NCI-H2171 (cell line): ENCODE measurements at regions not wholly inside any gene's neighbourhood (a gene's known extent, or its start where the extent isn't known, plus 50 kb on each side); places are given as distances from the start of the nearest gene placed in this dataset.
"Not testable (repeated sequence)": the region's sequence is repeated elsewhere in the genome, so short reads cannot be mapped to it uniquely, and the experiment has no call there.

ENCODE experiments used
- DNase-seq: peaks from one replicate; lab custom pipeline; 2025; lab: John Stamatoyannopoulos, UW

DNA sequence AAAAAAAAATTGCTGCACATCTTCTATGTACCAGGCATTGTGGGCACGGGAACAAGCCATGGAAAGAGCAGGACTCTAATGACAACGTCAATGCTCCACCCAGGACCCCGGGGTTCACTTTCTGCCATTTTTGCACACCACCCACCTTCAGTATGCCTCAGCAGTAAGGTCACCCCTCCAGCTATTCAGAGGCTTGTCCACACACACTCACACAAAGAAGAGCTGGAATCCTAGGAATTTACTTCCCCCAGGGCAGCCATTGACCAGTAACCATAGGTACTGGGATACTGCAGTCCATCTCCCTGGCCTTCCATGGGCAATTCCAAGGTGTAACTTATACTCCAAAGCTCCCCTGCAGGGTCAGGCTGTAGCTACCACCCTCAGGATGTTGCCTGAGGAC lies 170.8 kb downstream of the SUCLG1 start:
- no peak for DNase-seq

DNA sequence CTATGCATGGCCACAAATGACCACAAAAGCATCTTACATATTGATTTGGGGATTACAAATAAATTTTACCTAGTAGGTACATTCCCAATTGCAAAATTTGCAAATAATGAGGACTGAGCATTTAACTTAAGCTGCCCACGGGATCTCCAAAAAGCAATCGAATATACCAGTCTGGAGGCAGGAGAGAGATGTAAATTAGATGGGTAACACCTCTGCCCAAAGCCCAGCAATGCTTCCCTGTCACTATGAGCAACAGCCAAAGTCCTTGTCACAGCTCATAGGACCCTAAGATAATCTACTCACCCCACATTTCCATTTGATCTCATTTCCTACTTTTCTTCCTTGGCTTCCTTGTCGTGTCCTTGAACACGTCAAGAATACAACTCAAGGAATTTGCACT lies 172.2 kb downstream of the SUCLG1 start:
- no peak for DNase-seq

DNA sequence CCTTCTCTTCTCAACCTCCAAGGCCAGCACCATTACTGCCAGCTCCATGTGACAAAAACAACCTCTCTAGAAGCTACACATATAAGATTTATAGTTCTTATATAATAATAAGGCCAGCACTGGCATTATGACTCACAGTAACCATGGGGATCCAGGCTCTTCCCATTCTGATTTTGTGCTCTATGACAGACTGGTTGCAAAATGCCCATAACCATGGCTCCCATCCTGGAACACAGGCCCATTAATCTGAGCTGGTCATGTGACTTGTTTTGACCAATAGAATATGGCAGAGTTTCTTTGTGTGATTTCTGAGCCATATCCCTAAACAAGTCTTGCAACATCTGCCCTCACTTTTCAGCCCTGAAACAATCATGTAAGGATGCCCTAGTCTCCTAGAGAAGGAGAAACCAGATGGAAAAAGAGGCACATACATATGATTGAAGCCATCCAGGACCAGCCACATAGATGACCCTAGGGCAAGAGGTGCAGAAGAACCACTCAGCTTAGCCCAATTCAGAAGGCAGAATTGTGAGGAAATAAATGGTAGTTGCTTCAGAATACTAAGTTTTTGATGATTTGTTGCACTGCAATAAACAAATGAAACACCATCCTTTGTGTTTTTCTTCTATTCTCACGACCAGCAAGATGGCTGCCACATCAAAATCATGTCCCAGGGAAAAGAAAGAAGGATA lies 173.9 kb downstream of the SUCLG1 start:
- DNase-seq = no peak

DNA sequence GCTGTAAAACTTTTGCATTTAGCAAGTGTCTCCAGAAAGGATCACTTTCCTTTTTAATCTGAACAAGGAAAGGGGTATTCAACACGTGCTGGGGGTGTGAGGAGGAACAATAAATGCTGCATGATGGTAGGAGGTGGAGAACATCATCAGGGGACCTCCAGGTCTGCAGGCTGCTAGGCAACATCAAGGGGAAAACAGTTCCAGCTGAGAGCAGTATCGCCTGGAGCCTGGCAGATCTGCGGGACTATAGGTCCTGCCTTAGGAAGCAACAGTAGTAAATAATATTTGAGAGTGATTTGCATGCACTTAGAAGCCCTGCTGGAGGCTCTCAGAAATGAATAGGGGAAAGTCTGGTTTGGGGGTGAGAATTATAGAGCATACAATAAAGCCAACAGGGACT lies 175.6 kb downstream of the SUCLG1 start:
- DNase-seq = no peak

DNA sequence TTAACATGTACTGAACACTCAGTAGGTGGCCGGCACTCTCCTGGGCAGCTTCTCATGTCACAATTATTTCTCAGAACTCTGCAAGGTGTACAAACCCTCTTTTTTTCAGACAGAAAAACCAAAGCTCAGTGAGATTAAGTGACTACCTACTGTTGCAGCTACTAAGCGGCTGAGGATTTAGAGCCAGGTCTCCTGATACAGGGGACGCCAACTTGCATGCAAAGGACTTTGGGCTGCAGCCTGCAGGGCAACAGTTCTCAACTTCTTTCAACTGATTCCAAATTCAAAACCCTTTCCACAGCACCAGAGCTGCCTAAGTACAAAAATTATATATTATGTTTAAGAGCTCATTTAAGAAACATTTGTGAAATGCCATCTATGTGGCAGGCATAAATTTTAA lies 177.6 kb downstream of the SUCLG1 start:
- no peak for DNase-seq

DNA sequence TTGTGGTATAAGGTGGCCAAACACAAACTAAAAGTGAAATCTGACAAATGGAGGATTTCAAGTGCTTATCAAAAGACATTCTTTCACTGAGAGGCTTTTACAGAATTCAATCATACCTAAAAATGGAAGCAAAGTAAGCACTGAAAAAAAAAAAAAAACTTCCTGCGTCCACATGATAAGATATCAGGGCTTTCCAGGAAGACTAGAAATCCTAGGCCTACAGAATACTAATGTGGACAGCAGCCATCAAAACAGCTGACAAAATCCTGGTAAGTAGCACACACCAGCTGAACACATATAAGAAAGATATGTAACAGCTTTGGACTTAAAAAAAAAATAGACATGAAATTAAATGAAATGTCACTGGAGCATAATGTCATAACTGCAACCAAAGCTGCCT lies 178.2 kb downstream of the SUCLG1 start:
- DNase-seq = no peak

DNA sequence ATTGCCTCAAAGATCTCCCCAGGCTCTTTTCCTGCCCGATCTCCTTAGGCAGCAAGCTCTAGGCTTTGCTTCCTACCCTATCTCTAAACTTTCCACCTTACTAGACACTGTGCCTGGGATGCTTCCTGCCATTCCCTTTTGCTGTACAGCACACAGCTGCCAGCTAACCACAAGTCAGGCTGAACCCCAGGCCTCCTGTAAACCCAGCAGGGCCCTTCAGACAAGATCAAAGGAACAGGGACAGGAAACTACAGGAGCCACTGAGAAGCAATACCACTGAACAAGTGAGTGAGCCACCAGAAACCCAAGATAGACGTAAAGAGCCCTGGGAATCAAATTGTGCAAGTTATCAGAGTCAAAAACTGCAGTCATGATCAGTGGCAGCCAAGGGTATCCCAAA lies 180.7 kb downstream of the SUCLG1 start:
- no peak for DNase-seq

DNA sequence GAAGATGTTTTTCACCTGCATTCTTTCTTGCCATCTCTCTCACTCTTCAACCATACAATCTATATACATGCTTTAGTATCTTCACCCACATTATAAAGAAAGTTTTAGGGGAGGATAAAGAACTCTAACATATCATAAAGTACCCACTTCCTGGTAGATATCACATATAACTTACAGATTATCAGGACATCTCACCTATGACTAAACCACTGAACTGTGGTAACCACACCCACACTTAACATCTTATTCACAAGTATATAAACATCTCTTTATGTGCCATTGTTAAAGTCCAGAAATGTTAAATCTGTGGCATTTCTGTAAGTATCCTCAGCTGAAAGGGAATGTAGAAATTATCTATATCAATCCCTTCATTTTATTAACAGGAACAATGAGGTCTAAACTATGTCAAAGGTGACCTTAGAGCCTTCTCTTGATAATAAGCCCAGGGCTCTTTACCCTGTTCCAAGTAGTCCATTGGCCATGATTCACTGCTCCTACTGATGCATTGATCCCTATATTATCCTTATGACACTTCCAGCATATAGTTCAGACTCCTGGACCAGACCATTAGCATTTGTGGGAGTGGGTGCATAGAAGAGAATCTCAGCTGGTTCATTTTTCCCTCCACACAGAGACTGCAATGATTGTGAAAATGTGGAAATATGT lies 182.4 kb downstream of the SUCLG1 start:
- DNase-seq = no peak

DNA sequence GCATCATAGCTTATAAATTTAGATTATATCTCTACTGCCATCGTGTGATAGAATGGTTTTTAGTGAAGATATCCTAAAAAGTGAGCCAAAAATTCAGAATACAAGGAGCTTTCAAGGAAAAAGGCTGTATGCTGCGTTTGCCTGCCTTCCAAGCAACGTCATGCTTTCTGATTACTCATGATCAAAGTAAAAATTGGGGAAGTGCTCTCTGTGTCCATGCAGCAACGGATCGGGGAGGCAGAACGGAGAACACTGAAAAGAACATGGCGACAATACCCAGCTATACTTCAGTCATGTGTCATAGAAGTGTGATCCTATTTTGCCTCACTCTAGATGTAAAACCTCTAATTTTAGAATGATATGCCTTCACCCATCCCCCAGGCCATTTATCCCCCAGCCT lies 185.7 kb downstream of the SUCLG1 start:
- DNase-seq = no peak

DNA sequence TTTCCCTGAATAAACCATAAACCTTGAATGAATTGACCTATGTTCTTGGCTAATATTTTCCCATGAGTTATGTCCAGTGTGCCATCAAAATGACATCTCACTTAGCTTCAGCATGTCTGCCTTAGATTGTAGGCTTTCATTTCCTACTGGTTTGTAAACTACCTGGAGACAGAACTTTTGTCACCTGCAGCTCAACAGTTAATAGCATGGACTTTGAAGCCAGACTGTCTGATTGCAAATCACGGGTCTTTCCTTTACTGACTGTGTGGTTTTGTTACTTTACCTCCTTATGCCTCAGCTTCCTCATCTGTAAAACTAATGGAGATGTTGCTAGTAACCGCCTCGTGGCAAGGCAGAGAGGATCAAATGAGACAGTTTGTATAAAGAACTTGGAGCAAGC lies 187.1 kb downstream of the SUCLG1 start:
- no peak for DNase-seq

DNA sequence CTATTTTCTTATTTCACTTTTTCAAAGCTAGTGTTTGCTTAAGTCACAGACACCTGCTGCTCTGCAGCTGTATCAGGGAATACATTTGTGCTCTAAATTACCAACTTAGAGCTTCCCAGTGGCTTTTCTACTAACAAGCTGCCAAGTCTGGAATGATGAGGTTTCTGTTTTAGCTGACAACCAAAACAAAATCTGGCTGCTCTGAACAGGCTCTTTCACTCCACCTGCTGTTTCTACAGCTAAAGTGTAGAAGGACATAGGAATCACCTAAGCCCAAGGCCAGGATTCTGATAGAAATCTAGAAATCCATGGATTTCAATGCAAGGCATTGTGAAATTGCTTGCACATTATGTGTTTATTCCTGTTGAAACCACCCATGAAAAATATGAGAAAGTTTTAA lies 201.2 kb downstream of the SUCLG1 start:
- no peak for DNase-seq

DNA sequence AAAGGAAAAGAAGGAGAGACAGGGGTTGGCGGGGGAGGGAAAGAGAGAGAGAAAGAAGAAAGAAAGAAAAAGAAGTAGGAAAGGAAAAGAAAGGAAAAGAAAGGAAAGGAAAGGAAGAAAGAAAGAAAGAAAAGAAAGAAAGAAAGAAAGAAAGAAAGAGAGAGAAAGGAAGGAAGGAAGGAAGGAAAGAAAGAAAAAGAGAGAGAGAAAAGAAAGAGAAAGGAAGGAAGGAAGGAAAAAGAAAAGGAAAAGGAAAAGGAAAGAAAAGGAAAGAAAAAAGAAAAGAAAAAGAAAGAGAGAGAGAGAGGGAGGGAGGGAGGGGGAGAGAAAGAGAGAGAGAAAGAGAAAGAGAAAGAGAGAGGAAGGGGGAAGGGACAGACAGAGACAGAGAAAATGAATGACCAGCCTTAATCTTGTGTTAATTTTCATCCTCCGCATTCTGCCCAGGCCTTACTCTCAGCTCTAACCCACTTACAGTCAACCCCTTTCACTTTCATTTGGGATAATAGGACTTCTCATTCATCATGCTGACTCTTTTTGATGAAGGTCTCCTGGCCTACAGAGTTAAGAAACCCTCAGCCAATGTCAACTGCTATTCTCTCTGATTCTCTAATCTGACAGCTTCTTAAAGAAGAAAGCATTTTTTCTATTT lies 207.3 kb downstream of the SUCLG1 start:
- no peak for DNase-seq

DNA sequence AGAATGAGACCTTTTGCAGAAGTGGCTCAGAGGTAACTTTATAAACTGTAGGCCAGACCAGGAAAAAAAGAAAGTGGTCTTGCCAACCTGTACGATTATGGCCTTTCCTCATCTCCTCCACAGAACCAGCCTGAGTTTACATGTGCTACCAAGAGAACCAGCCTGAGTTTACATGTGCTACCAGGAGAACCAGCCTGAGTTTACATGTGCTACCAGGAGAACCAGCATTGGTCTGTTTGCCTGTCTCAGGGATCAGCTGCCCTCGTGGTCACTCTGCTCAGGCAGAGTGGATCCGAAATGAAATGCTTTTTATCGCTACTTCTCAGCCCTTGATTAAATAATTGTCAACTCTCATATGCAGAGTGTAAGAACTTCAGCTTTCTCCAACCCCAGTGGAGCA lies 209.9 kb downstream of the SUCLG1 start:
- no peak for DNase-seq

DNA sequence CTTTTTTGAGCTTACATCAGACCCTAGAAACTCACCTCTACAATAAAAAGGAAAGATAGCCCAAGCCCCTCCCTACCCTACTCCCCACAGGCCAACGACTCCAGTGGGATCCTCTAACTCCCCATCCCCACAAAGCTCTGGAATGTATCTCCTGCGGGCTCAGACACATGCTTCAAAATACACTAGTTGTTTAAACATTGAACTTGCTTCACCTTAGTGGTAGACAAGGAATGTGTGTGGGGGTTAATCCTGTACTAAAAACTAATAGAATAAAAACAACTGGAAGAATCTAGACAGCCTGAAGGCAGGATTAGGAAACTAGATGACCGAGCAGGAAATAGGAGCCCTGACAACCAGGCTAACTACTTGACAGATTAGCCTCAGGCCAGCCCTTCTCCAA lies 211.5 kb downstream of the SUCLG1 start:
- no peak for DNase-seq

DNA sequence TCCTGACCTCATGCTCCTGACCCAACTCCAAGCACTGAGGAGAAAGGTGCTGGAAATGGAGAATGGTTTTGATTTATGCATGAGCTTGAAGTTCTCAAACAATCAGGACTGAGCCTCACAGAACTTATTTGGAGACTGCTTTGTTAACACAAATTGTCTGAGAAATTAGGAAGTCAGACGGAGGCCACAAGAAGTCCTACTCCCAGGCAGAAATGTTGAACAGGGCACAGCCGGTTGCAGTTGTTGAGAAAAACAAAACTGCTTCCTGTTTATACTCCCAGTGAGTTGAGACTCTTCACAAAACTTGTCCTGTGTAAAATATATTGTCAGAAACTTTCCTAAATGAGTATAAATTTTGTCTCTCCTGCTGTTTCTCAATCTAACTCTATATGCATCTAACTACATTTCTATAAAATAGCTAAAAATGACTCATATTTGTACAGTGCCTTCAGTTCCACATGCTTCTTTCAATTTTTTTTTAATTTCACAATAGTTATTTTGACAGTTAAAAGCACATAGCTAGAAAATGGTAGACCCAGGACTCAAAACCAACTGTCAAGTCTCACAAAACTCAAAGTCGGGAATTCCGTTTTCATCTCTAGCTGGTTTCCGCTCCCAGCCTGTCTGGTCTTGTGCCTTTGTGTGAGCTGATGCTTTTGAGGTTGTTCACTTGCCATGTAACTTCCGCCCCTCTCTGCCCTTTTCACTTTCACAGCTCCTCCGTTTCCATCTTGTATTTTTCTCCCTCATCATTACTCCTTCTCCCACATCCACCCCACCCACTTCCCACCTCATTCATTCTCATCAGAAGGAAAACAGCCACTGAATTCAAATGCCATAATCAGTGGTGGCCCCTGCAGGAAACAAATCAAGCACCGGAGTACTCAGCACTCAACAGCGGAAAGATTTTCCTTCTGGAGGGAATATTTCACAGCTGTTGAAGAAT lies 215.0 kb downstream of the SUCLG1 start:
- DNase-seq = no peak

DNA sequence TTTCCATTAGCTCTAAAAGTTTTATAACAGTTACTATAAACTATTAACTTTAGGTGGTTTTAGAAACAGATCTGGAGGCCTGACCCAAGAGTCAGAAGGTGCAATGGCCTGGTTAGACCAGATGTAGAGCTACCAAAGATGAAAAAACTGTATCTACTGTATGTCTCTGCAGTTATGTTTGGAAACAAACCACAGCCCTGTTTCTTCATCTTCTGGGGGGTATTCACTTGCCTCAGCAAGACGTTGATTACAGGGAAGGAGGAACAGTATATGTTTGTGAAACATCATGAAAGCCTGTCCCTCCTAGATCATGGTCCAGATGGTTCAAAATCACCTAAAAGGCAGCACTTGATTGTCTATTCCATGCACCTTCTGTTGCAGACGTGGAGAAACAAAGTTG lies 220.2 kb downstream of the SUCLG1 start:
- DNase-seq = no peak

DNA sequence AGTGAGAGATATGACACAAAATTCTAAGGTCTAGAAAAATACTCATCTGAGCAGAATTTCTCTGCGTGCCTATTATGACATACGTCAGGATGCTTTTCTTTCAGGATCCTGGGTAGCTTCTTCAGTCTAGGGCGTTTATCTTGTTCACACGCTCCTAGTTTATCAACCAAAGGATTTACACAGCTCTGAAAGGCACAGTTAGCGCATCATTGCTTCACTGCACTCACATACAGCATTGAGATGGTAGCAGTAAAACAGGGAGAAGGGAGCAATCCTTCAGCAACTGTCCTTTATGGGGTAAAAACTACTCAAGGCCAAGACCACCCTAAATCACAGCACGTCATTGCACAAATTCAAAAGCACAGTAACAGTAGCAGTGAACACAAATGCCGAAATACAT lies 222.8 kb downstream of the SUCLG1 start:
- DNase-seq = no peak

DNA sequence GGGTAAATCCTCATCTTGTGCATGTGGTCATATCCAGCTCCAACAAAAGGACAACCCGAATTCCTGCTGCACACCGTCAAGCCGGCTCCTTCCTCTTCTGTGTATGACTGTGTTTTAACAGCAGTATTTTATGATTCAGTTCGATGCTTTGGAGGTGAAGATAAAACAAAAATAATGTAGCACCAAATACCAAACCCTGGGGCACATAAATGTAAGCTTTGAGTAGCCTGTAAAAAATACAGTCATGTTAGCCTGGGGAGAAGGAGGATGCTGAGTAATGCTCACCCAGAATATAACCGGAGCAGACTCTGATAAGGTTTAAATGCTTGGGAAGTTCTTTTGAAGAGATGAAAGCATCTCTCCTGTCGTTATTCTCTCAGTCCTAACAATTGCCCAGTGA lies 225.0 kb downstream of the SUCLG1 start:
- no peak for DNase-seq

DNA sequence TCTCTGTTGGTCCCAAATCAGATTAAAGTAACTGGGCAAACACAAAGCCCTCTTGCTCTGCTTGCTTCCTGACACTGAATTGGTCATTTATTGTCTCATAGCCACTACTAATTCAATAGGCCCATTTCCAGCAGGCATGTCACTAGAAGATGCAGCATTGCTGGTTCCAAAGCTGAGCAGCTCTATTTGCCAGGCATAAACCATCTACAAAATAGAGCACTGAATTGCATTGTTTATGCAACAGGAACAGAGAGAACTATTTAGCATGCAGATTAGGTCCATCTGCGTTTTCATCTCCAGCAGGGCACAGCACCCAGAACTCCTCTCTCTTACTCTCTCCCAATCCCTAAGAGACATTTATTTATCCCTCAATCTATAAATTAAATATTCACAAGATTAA lies 227.6 kb downstream of the SUCLG1 start:
- DNase-seq = no peak

DNA sequence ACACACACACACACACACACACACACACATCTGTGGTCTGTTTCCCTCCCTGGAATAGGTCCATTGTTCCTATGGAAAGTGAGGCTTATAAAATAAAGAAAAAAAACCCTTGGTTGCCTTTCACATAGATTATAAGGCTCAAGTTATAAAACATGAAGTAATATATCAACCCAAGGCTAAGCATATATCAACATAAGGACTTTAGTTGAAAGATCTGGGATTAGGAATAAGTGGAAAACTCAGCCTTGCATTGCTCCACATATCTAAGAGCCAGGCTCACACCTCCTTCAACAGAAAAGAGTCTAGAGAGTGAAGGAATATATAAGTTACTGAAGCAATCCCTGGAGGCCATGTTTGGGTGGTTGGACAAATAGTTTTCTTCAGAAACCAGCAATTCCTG lies 235.0 kb downstream of the SUCLG1 start:
- DNase-seq = no peak

DNA sequence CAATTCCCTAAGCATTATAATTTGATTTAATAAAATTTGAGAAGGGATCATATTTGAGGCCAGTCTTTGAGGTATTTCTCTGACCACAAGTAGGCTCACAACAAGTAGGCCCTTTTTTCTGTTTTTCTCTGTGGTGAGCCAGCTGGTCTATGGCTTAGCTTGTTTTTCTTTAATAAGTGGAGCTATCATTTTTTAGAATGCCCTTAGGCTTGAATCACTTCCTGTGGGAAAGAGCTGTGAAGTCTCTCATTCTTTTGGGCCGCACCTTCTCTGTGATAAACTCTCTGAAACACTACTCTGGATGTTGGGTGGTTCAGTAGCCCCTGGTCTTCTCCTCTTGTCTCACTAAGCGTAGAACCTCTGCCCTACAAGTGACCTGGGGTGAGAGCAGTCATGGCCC lies 235.9 kb downstream of the SUCLG1 start:
- no peak for DNase-seq

DNA sequence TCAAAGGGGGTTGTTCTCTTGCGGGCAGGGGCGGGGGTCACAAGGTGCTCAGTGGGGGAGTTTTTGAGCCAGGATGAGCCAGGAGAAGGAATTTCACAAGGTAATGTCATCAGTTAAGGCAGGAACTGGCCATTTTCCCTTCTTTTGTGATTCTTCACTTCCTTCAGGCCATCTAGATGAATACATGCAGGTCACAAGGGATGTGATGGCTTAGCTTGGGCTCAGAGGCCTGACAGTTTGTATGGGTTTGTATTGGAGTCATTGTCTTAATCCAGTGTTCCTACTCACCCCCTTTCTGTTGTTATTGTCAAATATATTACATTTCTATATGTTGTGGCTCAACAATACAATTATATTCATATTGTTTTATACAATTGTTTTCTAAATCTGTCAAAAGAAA lies 238.0 kb downstream of the SUCLG1 start:
- DNase-seq = not testable (repeated sequence)

DNA sequence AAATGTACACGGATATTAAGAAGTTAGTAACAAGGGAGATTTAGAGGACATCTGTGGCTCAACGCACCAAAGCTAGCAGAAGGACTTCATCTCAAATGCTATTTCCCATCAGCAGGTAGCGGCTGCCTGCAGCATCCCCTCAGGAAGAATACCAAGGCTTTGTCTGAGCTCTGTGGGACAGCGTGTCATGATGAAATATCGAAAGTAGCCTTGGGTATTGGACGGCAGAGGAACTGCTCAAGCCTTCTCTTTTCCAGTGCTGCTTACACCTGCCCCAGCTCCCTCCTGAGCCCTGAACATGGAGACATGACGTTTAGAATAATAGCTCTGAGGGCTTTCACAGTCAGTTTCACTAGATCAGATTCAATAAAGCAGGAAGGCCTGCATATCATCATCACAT lies 241.6 kb downstream of the SUCLG1 start:
- DNase-seq = no peak
